ENCODE measurements at regions not wholly inside any gene's neighbourhood (a gene's known extent, or its start where the extent isn't known, plus 50 kb on each side); places are given as distances from the start of the nearest gene placed in this dataset.

DNA sequence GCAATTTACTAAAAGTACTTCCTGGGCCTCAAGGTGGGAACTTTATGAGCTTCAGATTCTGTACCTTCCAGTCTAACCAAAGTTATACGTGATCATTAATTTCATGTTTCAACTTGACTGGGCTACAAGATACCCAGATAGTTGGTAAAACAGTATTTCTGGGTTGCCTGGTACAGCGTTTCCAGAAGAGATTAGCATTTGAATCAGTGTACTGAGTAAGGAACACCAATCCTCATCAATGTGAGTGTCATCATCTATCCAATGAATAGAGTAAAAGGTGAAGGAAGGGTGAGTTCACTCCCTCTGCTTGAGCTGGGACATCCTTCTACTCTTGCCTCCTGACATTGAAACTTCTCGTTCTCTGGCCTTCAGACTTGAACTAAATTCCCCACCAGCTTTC lies 274.5 kb upstream of the ID2 start:
- no peak overlapping the region for H3K4me3 Mint-ChIP-seq
- H3K27ac Mint-ChIP-seq = no peak overlapping the region
- DNase-seq = no peak
- ATAC-seq = no peak
- H3K36me3 Mint-ChIP-seq = no peaks in the 10 kb centered on the region
- POLR2A ChIA-PET = no interaction called here
- no peaks in the 10 kb centered on the region for H3K9me3 Mint-ChIP-seq
- H3K4me1 Mint-ChIP-seq = peaks cover 0 to 14% (median 2%) of the 10 kb centered on the region in 4 donors
- H3K27me3 Mint-ChIP-seq = peaks cover 0 to 11% (median 2%) of the 10 kb centered on the region in 5 donors

DNA sequence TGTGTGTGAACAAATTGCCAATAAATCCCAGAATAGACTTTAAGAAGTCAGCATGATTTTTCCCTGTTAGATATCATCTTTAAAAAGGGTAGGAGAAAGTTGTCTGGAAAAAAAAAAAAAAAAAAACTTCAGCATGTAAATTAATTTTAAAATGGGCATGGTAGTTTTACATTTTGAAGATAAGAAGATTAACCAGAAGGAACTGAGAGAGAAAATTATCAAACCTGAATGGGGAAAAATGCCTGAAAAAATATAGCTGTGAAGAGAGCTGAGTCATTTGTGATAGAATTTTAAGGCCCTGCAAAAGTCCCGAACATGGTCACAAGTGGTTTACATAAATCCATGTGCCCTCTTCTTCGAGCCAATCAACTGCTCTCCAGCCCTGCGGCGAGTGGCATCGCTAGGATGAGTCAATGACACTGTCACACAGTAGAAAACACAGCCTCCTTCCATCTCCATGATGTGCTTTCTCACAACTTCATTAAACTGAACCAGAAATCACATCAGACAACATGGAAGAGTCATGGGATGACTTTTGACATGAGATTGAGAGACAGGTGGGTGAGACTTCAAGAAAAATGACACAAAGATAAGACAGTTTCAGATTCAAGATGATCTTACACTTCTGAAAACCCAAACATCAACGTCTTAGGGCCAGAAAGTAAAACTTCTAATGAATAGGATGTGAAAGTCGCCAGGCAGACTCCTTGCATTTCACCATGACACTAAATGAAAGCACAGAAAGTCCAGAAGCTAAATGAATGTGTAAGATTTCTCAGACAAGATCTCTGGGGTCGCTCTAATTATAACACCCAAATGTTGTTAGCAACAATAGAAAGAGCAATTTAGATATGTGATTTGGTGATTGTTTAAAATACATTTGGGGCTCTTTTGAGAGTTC lies 273.0 kb upstream of the ID2 start:
- Mint-ChIP-seq H3K27ac (peak overlapping the region in 2 of 10 donors; percentile 1 to 40), H3K4me1 (peaks cover 0 to 18% (median 2%) of the 10 kb centered on the region in 4 donors), H3K27me3 (peaks cover 0 to 11% (median 1%) of the 10 kb centered on the region in 5 donors), H3K9me3 (no peaks in the 10 kb centered on the region), H3K4me3 (no peak overlapping the region), H3K36me3 (no peaks in the 10 kb centered on the region)
- no peak for DNase-seq
- ATAC-seq = no peak
- POLR2A ChIA-PET = no interaction called here

DNA sequence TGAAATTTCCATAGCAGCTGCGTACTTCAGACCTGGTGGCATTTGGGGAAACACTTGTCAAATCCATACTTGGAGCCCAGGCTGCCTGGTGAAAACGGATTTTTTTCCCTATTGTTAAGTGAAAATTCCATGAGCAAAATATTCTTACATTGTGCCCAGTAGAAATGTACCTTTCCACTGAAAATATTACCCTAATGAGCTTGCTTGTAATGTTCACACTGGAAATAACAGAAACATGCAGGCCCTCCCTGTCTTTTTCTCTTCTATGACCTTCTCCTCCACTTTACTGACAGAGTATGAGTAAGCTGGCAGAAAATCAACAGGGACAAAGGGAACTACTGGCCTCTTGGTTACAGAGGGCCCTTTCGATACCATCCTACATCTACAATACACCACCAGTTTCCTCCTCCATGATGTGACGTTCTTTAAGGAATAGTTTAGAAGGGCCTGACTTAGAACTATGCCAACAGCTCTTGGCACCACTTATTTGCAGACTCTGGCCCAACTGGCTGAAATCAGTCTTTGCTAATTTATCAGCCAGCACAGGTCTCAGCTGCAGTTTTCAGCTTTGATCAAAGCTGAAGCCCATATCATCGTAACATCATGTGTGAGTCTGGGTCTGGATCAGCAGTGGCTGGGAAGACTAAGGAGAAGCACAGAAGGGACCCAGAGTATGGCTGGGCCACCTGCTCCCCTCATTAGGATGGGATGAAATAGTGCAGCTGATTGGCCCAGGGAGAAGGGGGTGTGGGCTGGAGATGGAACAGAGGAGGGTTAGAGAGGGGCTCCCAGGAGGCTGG lies 272.2 kb upstream of the ID2 start:
- no peaks in the 10 kb centered on the region for H3K36me3 Mint-ChIP-seq
- no peaks in the 10 kb centered on the region for H3K9me3 Mint-ChIP-seq
- POLR2A ChIA-PET = no interaction called here
- peaks cover 0 to 11% (median 1%) of the 10 kb centered on the region in 5 donors for H3K27me3 Mint-ChIP-seq
- peaks cover 0 to 18% (median 1%) of the 10 kb centered on the region in 4 donors for H3K4me1 Mint-ChIP-seq
- no peak for ATAC-seq
- no peak overlapping the region for H3K4me3 Mint-ChIP-seq
- no peak for DNase-seq
- no peak overlapping the region for H3K27ac Mint-ChIP-seq

GRCh38 chr2:8412082-8412481 lies 269.8 kb upstream of the ID2 start:
- ATAC-seq (no peak), DNase-seq (no peak)
- H3K36me3 Mint-ChIP-seq = no peaks in the 10 kb centered on the region
- POLR2A ChIA-PET = no interaction called here
- H3K27me3 Mint-ChIP-seq = peaks cover 0 to 18% (median 1%) of the 10 kb centered on the region in 5 donors
- H3K4me3 Mint-ChIP-seq = no peak overlapping the region
- no peaks in the 10 kb centered on the region for H3K9me3 Mint-ChIP-seq
- H3K4me1 Mint-ChIP-seq = peaks cover 0 to 19% (median 5%) of the 10 kb centered on the region in 4 donors
- H3K27ac Mint-ChIP-seq = no peak overlapping the region

GRCh38 chr2:8412586-8412985 lies 269.3 kb upstream of the ID2 start:
- Mint-ChIP-seq H3K27me3 (peaks cover 0 to 18% (median 1%) of the 10 kb centered on the region in 5 donors), H3K27ac (no peak overlapping the region), H3K4me3 (no peak overlapping the region), H3K4me1 (peaks cover 0 to 22% (median 5%) of the 10 kb centered on the region in 4 donors), H3K9me3 (no peaks in the 10 kb centered on the region), H3K36me3 (no peaks in the 10 kb centered on the region)
- POLR2A ChIA-PET = no interaction called here
- DNase-seq (no peak), ATAC-seq (no peak)

DNA sequence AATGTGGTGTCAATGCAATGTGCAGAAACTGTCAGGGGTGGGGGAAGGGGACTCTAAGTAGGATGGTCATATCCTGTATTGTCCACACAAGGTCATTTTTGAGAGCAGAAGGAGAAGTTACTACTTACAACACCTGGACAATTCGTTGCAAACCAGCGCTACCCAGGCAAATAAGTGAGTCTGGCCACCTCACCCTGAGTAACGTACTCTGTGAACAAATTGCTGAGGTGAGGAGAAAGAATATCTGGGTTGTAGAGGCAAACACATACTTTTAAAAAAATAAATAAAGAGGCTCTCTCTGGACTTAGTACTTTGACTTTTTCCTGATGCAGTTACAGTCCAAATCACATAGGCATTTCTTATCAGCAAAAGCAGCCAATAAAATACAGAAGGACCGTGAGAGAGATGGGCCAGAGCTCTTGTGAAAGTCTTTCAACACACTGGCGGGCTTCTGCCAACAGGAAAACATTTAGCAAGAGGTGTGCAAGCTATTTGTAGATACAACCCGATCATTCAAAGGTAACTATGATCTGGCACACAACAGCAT lies 268.2 kb upstream of the ID2 start:
- Mint-ChIP-seq H3K36me3 (no peaks in the 10 kb centered on the region), H3K27me3 (peaks cover 0 to 18% (median 3%) of the 10 kb centered on the region in 5 donors), H3K9me3 (no peaks in the 10 kb centered on the region), H3K4me1 (peaks cover 0 to 20% (median 5%) of the 10 kb centered on the region in 4 donors), H3K27ac (no peak overlapping the region), H3K4me3 (no peak overlapping the region)
- POLR2A ChIA-PET = no interaction called here
- DNase-seq = no peak
- ATAC-seq = no peak

DNA sequence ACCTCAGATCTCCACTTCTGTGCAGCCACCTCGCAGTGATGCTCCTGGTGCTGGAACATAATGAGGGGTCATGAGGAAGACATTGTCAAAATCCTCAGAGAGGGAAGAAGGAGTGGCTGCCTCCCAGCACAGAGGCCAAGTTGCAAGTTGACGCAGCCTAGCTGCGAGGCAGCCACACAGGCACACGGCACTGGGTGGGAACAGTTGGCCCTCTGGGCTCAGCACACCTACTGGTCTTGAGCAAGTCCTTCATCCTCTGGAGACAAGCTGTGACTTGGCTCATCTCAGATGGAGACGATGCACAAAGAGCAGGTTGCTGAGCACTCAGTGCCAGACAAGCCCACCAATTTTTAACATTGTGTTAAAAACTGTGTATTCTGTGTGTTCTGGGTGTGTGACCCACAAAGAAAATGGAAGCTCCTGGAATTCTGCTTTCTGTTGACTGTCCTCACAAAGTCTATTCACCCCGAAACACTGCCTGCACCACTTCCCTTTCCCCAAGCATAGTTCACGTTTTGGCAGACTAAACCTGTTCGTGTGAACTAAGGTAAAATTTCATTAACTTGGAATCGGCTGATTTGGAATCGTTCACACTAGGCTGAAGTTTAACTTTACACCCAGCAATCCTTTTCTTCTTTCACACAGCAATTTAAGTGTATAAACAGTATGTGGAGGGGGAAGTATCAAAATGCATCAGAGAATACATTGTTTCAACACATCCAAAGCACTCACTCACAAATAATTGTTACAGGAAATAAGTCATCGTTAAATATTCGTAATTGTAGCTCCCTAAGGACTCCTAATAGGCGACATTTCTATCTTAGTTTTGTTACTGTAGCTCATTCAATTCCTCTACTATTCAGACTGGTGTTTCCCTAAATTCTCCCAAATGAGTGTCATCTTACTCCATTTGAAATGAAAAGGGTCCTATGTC lies 266.6 kb upstream of the ID2 start:
- ATAC-seq = no peak
- Mint-ChIP-seq H3K9me3 (peaks cover 0 to 2% (median 0%) of the 10 kb centered on the region in 9 donors), H3K4me1 (peaks cover 0 to 18% (median 5%) of the 10 kb centered on the region in 4 donors), H3K27me3 (peaks cover 0 to 18% (median 3%) of the 10 kb centered on the region in 5 donors), H3K4me3 (no peak overlapping the region), H3K27ac (no peak overlapping the region), H3K36me3 (no peaks in the 10 kb centered on the region)
- DNase-seq = no peak
- POLR2A ChIA-PET = no interaction called here

- peaks cover 0 to 18% (median 5%) of the 10 kb centered on the region in 4 donors for H3K4me1 Mint-ChIP-seq
- H3K27me3 Mint-ChIP-seq = peaks cover 0 to 18% (median 3%) of the 10 kb centered on the region in 5 donors
- H3K4me3 Mint-ChIP-seq = no peak overlapping the region
- DNase-seq = no peak
- no peak overlapping the region for H3K27ac Mint-ChIP-seq
- no peaks in the 10 kb centered on the region for H3K36me3 Mint-ChIP-seq
- no peak for ATAC-seq
- peaks cover 0 to 2% (median 0%) of the 10 kb centered on the region in 9 donors for H3K9me3 Mint-ChIP-seq
- POLR2A ChIA-PET = no interaction called here
Observed at GRCh38 chr2:8416001-8416571, 265.8 kb upstream of the ID2 start.

DNA sequence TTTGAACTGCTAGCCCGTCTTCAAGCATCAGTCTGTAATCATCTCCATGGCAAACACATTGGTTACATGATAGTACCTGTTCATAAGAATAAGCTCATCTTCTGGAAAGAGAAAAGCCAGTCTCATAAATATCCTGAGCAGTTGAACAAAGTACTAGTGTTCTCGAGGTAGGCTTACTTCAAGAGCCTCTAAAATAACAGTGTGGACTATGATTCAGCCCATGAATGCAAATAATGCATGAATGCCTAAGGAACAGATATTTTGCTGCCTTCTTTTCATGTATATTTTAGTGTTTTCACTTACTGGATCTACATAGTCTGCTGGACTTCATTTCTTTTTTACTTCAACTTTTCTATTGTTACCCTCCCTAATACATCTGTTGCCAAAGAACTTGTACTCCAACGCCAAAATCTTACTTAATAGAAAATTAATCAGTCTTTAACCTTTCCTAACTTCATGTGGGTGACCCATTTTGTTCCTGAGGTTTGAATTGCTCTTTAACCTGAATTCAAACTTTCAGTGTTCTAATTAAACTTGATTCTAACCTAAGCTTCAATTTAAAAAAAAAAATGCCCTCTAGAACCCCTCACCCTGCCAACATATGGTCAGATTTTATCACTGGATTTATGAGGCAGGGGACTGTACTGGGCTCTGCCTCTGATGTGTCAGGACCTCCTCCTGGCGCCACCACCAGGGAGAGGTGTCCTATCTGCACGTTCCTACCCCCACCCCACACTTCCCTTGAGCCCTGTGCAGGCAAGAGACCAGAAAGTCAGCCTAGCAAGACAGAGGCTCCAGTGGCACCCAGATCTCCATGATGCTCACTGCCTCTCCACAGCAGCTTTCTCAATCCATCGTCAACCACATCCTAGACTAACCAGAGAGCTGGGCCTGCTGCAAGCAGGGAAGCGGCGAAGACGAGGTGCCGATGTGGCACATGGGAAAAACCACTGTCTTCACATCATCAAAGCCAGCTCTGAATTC lies 264.7 kb upstream of the ID2 start:
- ATAC-seq (no peak), DNase-seq (no peak)
- POLR2A ChIA-PET = no interaction called here
- H3K9me3 Mint-ChIP-seq = peaks cover 0 to 2% (median 0%) of the 10 kb centered on the region in 9 donors
- peaks cover 2 to 16% (median 4%) of the 10 kb centered on the region in 5 donors for H3K27me3 Mint-ChIP-seq
- H3K36me3 Mint-ChIP-seq = no peaks in the 10 kb centered on the region
- peaks cover 0 to 22% (median 5%) of the 10 kb centered on the region in 4 donors for H3K4me1 Mint-ChIP-seq
- no peak overlapping the region for H3K4me3 Mint-ChIP-seq
- H3K27ac Mint-ChIP-seq = no peak overlapping the region

- peaks cover 2 to 17% (median 4%) of the 10 kb centered on the region in 5 donors for H3K27me3 Mint-ChIP-seq
- no peak for ATAC-seq
- no peak for DNase-seq
- H3K36me3 Mint-ChIP-seq = no peaks in the 10 kb centered on the region
- H3K27ac Mint-ChIP-seq = no peak overlapping the region
- POLR2A ChIA-PET = no interaction called here
- no peak overlapping the region for H3K4me3 Mint-ChIP-seq
- H3K9me3 Mint-ChIP-seq = peaks cover 0 to 2% (median 0%) of the 10 kb centered on the region in 9 donors
- H3K4me1 Mint-ChIP-seq = peaks cover 0 to 18% (median 5%) of the 10 kb centered on the region in 4 donors
Observed at GRCh38 chr2:8418721-8419120, 263.1 kb upstream of the ID2 start.
